Stomach (tissue), 4 donors: ENCODE measurements at regions not wholly inside any gene's neighbourhood (a gene's known extent, or its start where the extent isn't known, plus 50 kb on each side); places are given as distances from the start of the nearest gene placed in this dataset.

Source experiments
- EP300 ChIP-seq: sonication (generic); formaldehyde crosslinking; IDR thresholded peaks from one replicate; pipeline ENCODE4 v1.6.1; 2017; ENCODE audit warnings: antibody characterized with exemption
- POLR2A ChIP-seq, 4 donors: fragments of 450-650 bp; IDR thresholded peaks; one replicate each; pipeline ENCODE4 v1.6.1; 2016; ENCODE audit warnings: antibody characterized with exemption in 4 of 4, control low read depth in 2 of 4, mild to moderate bottlenecking in 1 of 4, moderate library complexity in 1 of 4
- POLR2AphosphoS5 ChIP-seq, 3 donors: sonication (generic); formaldehyde crosslinking; IDR thresholded peaks; one replicate each; pipeline ENCODE4 v1.6.1; 2016; ENCODE audit warnings: antibody characterized with exemption in 3 of 3
- TF ChIP-seq, protein P1 (sequence below), 7 experiments: fragments of 450-650 bp in 4 of 7; fragments of 200-600 bp in 3 of 7; sonication (generic) in 3 of 7; IDR thresholded peaks; one replicate each; pipeline ENCODE4 v1.5.1; 2016 to 2019; ENCODE audit warnings: antibody characterized with exemption in 7 of 7, control low read depth in 2 of 7, mild to moderate bottlenecking in 1 of 7

- no peak for TF ChIP-seq POLR2AphosphoS5 (IDR thresholded peaks at IDR 0.05)
- TF ChIP-seq, protein P1, sequence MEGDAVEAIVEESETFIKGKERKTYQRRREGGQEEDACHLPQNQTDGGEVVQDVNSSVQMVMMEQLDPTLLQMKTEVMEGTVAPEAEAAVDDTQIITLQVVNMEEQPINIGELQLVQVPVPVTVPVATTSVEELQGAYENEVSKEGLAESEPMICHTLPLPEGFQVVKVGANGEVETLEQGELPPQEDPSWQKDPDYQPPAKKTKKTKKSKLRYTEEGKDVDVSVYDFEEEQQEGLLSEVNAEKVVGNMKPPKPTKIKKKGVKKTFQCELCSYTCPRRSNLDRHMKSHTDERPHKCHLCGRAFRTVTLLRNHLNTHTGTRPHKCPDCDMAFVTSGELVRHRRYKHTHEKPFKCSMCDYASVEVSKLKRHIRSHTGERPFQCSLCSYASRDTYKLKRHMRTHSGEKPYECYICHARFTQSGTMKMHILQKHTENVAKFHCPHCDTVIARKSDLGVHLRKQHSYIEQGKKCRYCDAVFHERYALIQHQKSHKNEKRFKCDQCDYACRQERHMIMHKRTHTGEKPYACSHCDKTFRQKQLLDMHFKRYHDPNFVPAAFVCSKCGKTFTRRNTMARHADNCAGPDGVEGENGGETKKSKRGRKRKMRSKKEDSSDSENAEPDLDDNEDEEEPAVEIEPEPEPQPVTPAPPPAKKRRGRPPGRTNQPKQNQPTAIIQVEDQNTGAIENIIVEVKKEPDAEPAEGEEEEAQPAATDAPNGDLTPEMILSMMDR (IDR thresholded peaks at IDR 0.05) = no peak
- TF ChIP-seq EP300 = no peak
- TF ChIP-seq POLR2A (IDR thresholded peaks at IDR 0.05) = no peak
Measured at GRCh38 chr6:93104195-93104817, 315.1 kb downstream of the EPHA7 start.
